ENCODE measurements at regions not wholly inside any gene's neighbourhood (a gene's known extent, or its start where the extent isn't known, plus 50 kb on each side); places are given as distances from the start of the nearest gene placed in this dataset.
A peak's percentile ranks its signal among the peaks of the same experiment; 100 is the strongest.

DNA sequence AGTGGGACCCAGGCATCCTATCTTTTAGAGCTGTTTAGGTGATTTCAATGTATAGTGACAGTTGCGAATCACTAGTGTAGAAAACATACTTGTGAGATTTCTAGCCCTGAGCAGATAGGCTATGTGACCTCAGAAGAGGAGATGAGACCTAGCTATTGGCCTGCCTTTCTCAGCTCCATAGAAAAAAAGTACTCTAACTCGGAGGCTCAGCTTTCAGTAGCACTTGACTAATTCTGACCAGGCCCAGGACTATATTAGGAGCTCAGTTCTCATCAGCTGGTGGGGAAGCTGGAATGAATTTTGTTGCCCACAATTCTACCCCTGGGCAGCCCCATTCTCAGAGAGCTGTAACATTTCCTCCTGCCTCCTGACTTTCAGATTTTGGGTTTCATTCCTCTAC is 179.9 kb upstream of the NAMPT start:
- 59 to 93% (median 72%) methylated on average over 2 of the region's 2 CpGs for whole genome bisulfite sequencing, 5 donors

DNA sequence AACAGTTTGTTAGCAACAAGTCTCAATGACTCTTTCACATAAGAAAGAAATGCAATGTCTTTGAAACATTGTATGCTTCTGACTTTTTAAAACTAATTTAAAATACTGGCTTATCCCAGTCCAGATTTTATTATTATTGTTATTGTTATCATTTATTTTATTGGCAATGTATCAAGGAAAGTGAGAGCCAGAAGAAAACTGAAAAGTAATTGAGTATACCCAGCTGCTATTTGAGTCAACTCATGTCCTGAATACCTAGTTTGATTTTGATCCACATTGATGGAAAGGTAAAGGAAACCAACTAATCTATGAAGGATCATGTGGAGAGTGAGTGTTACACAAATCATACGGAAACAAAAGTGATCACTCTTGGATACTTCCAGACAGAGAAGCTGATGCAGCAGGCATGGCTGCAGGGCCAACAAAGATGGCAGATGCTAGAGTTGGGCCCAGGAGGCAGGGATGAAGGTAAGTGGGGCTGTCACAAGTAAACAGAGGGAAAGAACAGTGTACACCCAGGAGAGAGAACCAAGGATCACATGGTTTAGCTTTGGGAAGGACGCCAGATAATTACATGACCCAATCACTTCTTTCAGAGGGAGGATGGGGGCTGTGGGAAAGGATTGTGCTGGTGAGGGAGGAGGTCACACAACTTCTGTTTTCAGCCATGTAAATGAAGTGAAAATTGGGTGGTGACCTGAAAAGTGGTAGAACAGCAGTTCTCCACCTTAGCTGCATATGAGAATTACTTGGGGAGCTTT is 179.2 kb upstream of the NAMPT start:
- Histone ChIP-seq H3K4me1 (peaks cover 0 to 39% (median 26%) of the 10 kb centered on the region in 6 donors), H3K27ac (peak overlapping the region in 2 of 8 donors; percentile 51 to 60), H3K9me3 (no peaks in the 10 kb centered on the region), H3K36me3 (no peaks in the 10 kb centered on the region), H3K4me3 (no peak overlapping the region), H3K27me3 (replicated peaks in 1 of 7) (no peaks in the 10 kb centered on the region)
- no peak for DNase-seq
- 68 to 91% (median 77%) methylated on average over 2 of the region's 2 CpGs for WGBS, 5 donors
- intact Hi-C loops (cut with DNase I; ENCODE audit: low total_unique reads): no loop called here
- TF ChIP-seq, protein P1, sequence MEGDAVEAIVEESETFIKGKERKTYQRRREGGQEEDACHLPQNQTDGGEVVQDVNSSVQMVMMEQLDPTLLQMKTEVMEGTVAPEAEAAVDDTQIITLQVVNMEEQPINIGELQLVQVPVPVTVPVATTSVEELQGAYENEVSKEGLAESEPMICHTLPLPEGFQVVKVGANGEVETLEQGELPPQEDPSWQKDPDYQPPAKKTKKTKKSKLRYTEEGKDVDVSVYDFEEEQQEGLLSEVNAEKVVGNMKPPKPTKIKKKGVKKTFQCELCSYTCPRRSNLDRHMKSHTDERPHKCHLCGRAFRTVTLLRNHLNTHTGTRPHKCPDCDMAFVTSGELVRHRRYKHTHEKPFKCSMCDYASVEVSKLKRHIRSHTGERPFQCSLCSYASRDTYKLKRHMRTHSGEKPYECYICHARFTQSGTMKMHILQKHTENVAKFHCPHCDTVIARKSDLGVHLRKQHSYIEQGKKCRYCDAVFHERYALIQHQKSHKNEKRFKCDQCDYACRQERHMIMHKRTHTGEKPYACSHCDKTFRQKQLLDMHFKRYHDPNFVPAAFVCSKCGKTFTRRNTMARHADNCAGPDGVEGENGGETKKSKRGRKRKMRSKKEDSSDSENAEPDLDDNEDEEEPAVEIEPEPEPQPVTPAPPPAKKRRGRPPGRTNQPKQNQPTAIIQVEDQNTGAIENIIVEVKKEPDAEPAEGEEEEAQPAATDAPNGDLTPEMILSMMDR (IDR thresholded peaks at IDR 0.05 in 8 of 11, conservative IDR thresholded peaks at IDR 0.05 in 3 of 11): no peak
- no peak for TF ChIP-seq POLR2A (IDR thresholded peaks at IDR 0.05)
- no peak for TF ChIP-seq POLR2AphosphoS5 (IDR thresholded peaks at IDR 0.05)

More for the DNA sequence above, 179.9 kb upstream of the NAMPT start:
- Histone ChIP-seq H3K27me3 (replicated peaks in 1 of 7) (peaks cover 0 to 3% (median 0%) of the 10 kb centered on the region in 7 donors), H3K9me3 (no peaks in the 10 kb centered on the region), H3K4me1 (peaks cover 0 to 39% (median 26%) of the 10 kb centered on the region in 6 donors), H3K36me3 (no peaks in the 10 kb centered on the region), H3K27ac (peak overlapping the region in 4 of 8 donors; percentile 43 to 60 (median 52)), H3K4me3 (no peak overlapping the region)
- TF ChIP-seq POLR2A (IDR thresholded peaks at IDR 0.05): no peak
- no peak for TF ChIP-seq POLR2AphosphoS5 (IDR thresholded peaks at IDR 0.05)
- TF ChIP-seq, protein P1 (IDR thresholded peaks at IDR 0.05 in 8 of 11, conservative IDR thresholded peaks at IDR 0.05 in 3 of 11): no peak
- intact Hi-C loops (cut with DNase I; ENCODE audit: low total_unique reads): no loop called here
- DNase-seq: no peak

DNA sequence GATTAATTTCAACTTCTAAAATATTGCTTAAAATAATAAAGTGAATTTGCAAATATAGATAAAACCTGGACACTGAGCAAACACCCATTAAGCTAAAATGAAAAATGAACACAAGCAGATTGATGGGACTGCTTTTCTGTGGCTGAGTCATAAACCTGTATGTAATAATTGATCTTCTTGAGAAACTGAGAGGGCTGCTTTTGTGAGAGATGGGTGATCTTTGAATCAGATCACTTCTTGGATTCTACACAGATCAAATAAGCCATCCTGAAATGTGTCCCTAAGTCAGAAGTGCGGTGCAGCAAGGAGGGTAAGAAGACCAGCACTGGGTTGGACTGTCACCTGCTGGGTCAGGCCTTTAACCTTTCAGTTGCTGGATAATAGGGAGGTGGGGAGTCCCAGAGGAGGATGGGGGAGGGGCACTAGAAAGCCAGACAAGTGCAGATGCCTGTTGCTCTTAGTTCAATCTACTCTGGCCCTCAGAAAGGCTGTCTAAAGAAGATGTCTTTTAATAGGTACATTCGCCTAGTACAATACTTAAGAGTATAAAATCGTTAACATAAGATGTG is 178.2 kb upstream of the NAMPT start:
- TF ChIP-seq POLR2A (IDR thresholded peaks at IDR 0.05) (no peak), POLR2AphosphoS5 (IDR thresholded peaks at IDR 0.05) (no peak)
- TF ChIP-seq, protein P1 (IDR thresholded peaks at IDR 0.05 in 8 of 11, conservative IDR thresholded peaks at IDR 0.05 in 3 of 11): no peak
- WGBS, 5 donors: 62 to 90% (median 67%) methylated on average over 3 of the region's 3 CpGs
- no peak for DNase-seq
- Histone ChIP-seq H3K4me1 (peaks cover 0 to 39% (median 26%) of the 10 kb centered on the region in 6 donors), H3K9me3 (peaks cover 0 to 9% (median 3%) of the 10 kb centered on the region in 8 donors), H3K27me3 (replicated peaks in 1 of 7) (no peaks in the 10 kb centered on the region), H3K27ac (peak overlapping the region in 1 of 8 donors; percentile 63), H3K4me3 (no peak overlapping the region), H3K36me3 (no peaks in the 10 kb centered on the region)
- intact Hi-C loops (cut with DNase I; ENCODE audit: low total_unique reads): no loop called here

DNA sequence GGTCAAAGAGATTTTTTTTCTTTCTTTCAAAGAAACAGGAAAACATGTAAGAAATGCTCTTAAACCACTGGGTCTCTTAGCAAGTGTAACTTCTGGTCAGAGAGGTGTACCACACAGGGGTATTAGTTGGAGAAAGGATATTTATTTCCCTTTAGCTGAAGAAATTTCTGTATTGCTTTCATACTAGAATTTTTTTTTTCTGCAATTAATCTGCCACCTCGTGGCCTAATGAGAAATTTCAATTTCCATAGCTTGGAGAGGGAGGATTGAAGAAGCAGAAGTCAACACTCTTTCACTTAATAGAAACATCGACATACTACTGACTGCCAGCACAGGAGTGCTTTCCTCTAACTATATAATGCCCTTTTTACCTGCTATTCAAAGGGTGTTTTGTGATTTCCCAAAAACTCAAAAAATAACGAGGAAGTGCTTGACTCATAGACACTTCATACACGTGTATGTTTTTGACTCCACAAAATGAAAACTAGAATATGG is 177.6 kb upstream of the NAMPT start:
- Histone ChIP-seq H3K27ac (peak overlapping the region in 5 of 8 donors; percentile 2 to 63 (median 20)), H3K4me3 (no peak overlapping the region), H3K9me3 (peaks cover 0 to 15% (median 9%) of the 10 kb centered on the region in 8 donors), H3K36me3 (no peaks in the 10 kb centered on the region), H3K27me3 (replicated peaks in 1 of 7) (no peaks in the 10 kb centered on the region), H3K4me1 (peaks cover 0 to 39% (median 26%) of the 10 kb centered on the region in 6 donors)
- intact Hi-C loops (cut with DNase I; ENCODE audit: low total_unique reads): no loop called here
- no peak for DNase-seq
- TF ChIP-seq POLR2AphosphoS5 (IDR thresholded peaks at IDR 0.05): no peak
- TF ChIP-seq, protein P1 (IDR thresholded peaks at IDR 0.05 in 8 of 11, conservative IDR thresholded peaks at IDR 0.05 in 3 of 11): peak; percentile 48 to 81 (median 64)
- TF ChIP-seq POLR2A (IDR thresholded peaks at IDR 0.05): no peak
- WGBS, 5 donors: 17 to 26% (median 19%) methylated on average over 4 of the region's 4 CpGs

Data from spleen (tissue), 11 donors.